ENCODE measurements at regions not wholly inside any gene's neighbourhood (a gene's known extent, or its start where the extent isn't known, plus 50 kb on each side); places are given as distances from the start of the nearest gene placed in this dataset.

- Histone ChIP-seq H3K4me3 (ENCODE audit: low read depth in 1 of 2, low read length in 2 of 2) (no peak overlapping the region), H3K4me1 (ENCODE audit: insufficient read depth, low read length) (no peaks in the 10 kb centered on the region), H3K9ac (ENCODE audit: low read depth, low read length) (no peak overlapping the region), H3K27ac (ENCODE audit: low read length) (no peak overlapping the region), H3K36me3 (ENCODE audit: insufficient read depth, low read length) (no peaks in the 10 kb centered on the region), H2AFZ (ENCODE audit: low read depth, low read length) (no peak overlapping the region), H3K79me2 (ENCODE audit: insufficient read depth, low read length) (no peaks in the 10 kb centered on the region), H3K9me3 (ENCODE audit: insufficient read depth, low read length, severe bottlenecking) (no peaks in the 10 kb centered on the region), H3K4me2 (ENCODE audit: insufficient read depth, low read length) (no peak overlapping the region), H4K20me1 (ENCODE audit: insufficient read depth, low read length) (no peaks in the 10 kb centered on the region), H3K27me3 (ENCODE audit: insufficient read depth, low read length, poor library complexity) (no peaks in the 10 kb centered on the region)
- TF ChIP-seq EZH2 (IDR thresholded peaks at IDR 0.05; ENCODE audit: borderline replicate concordance, low read depth, low read length, severe bottlenecking) = no peak
- no peak for TF ChIP-seq CTCF (IDR thresholded peaks at IDR 0.05; ENCODE audit: borderline replicate concordance, extremely low read depth, low read length, poor library complexity, severe bottlenecking)
- DNase-seq (no peak), ATAC-seq (ENCODE audit: insufficient read depth, low read depth) (no peak)
Measured at GRCh38 chr14:66085224-66085623, 400.9 kb upstream of the CCDC196 start.

GRCh38 chr14:66085665-66086064 is 400.5 kb upstream of the CCDC196 start:
- H3K4me2 ChIP-seq (ENCODE audit: insufficient read depth, low read length) = no peak overlapping the region
- no peak for DNase-seq
- ATAC-seq (ENCODE audit: insufficient read depth, low read depth) = no peak

GRCh38 chr14:66087231-66087630 is 398.9 kb upstream of the CCDC196 start:
- Histone ChIP-seq H2AFZ (ENCODE audit: low read depth, low read length) (no peak overlapping the region), H3K79me2 (ENCODE audit: insufficient read depth, low read length) (no peaks in the 10 kb centered on the region), H3K9me3 (ENCODE audit: insufficient read depth, low read length, severe bottlenecking) (no peaks in the 10 kb centered on the region), H3K9ac (ENCODE audit: low read depth, low read length) (no peak overlapping the region), H3K27me3 (ENCODE audit: insufficient read depth, low read length, poor library complexity) (no peaks in the 10 kb centered on the region), H4K20me1 (ENCODE audit: insufficient read depth, low read length) (no peaks in the 10 kb centered on the region), H3K4me2 (ENCODE audit: insufficient read depth, low read length) (no peak overlapping the region), H3K4me3 (ENCODE audit: low read depth in 1 of 2, low read length in 2 of 2) (no peak overlapping the region), H3K27ac (ENCODE audit: low read length) (no peak overlapping the region), H3K36me3 (ENCODE audit: insufficient read depth, low read length) (no peaks in the 10 kb centered on the region), H3K4me1 (ENCODE audit: insufficient read depth, low read length) (no peaks in the 10 kb centered on the region)
- DNase-seq (no peak), ATAC-seq (ENCODE audit: insufficient read depth, low read depth) (no peak)
- TF ChIP-seq EZH2 (IDR thresholded peaks at IDR 0.05; ENCODE audit: borderline replicate concordance, low read depth, low read length, severe bottlenecking) = no peak
- no peak for TF ChIP-seq CTCF (IDR thresholded peaks at IDR 0.05; ENCODE audit: borderline replicate concordance, extremely low read depth, low read length, poor library complexity, severe bottlenecking)

More at GRCh38 chr14:66085665-66086064, 400.5 kb upstream of the CCDC196 start:
- H3K4me3 ChIP-seq (ENCODE audit: low read depth in 1 of 2, low read length in 2 of 2) = no peak overlapping the region
- H4K20me1 ChIP-seq (ENCODE audit: insufficient read depth, low read length) = no peaks in the 10 kb centered on the region
- no peak overlapping the region for H2AFZ ChIP-seq (ENCODE audit: low read depth, low read length)
- TF ChIP-seq CTCF (IDR thresholded peaks at IDR 0.05; ENCODE audit: borderline replicate concordance, extremely low read depth, low read length, poor library complexity, severe bottlenecking) (no peak), EZH2 (IDR thresholded peaks at IDR 0.05; ENCODE audit: borderline replicate concordance, low read depth, low read length, severe bottlenecking) (no peak)
- H3K9me3 ChIP-seq (ENCODE audit: insufficient read depth, low read length, severe bottlenecking) = no peaks in the 10 kb centered on the region
- no peaks in the 10 kb centered on the region for H3K79me2 ChIP-seq (ENCODE audit: insufficient read depth, low read length)
- H3K9ac ChIP-seq (ENCODE audit: low read depth, low read length) = no peak overlapping the region
- H3K27ac ChIP-seq (ENCODE audit: low read length) = no peak overlapping the region
- H3K4me1 ChIP-seq (ENCODE audit: insufficient read depth, low read length) = no peaks in the 10 kb centered on the region
- H3K36me3 ChIP-seq (ENCODE audit: insufficient read depth, low read length) = no peaks in the 10 kb centered on the region
- no peaks in the 10 kb centered on the region for H3K27me3 ChIP-seq (ENCODE audit: insufficient read depth, low read length, poor library complexity)

- H2AFZ ChIP-seq (ENCODE audit: low read depth, low read length) = no peak overlapping the region
- no peak overlapping the region for H3K4me2 ChIP-seq (ENCODE audit: insufficient read depth, low read length)
- no peaks in the 10 kb centered on the region for H4K20me1 ChIP-seq (ENCODE audit: insufficient read depth, low read length)
- no peaks in the 10 kb centered on the region for H3K79me2 ChIP-seq (ENCODE audit: insufficient read depth, low read length)
- DNase-seq (no peak), ATAC-seq (ENCODE audit: insufficient read depth, low read depth) (no peak)
- H3K9me3 ChIP-seq (ENCODE audit: insufficient read depth, low read length, severe bottlenecking) = no peaks in the 10 kb centered on the region
- no peaks in the 10 kb centered on the region for H3K36me3 ChIP-seq (ENCODE audit: insufficient read depth, low read length)
- no peak overlapping the region for H3K27ac ChIP-seq (ENCODE audit: low read length)
- no peaks in the 10 kb centered on the region for H3K27me3 ChIP-seq (ENCODE audit: insufficient read depth, low read length, poor library complexity)
- H3K4me1 ChIP-seq (ENCODE audit: insufficient read depth, low read length) = no peaks in the 10 kb centered on the region
- H3K4me3 ChIP-seq (ENCODE audit: low read depth in 1 of 2, low read length in 2 of 2) = no peak overlapping the region
- no peak overlapping the region for H3K9ac ChIP-seq (ENCODE audit: low read depth, low read length)
- no peak for TF ChIP-seq CTCF (IDR thresholded peaks at IDR 0.05; ENCODE audit: borderline replicate concordance, extremely low read depth, low read length, poor library complexity, severe bottlenecking)
- no peak for TF ChIP-seq EZH2 (IDR thresholded peaks at IDR 0.05; ENCODE audit: borderline replicate concordance, low read depth, low read length, severe bottlenecking)
Measured at GRCh38 chr14:66088656-66089055, 397.5 kb upstream of the CCDC196 start.
